Amniotic stem cell (primary cell): ENCODE measurements at regions not wholly inside any gene's neighbourhood (a gene's known extent, or its start where the extent isn't known, plus 50 kb on each side); places are given as distances from the start of the nearest gene placed in this dataset.
"Not testable (repeated sequence)": the region's sequence is repeated elsewhere in the genome, so short reads cannot be mapped to it uniquely, and the experiment has no call there.

Experiments
- DNase-seq: peaks from one replicate; lab custom pipeline; 2025; lab: John Stamatoyannopoulos, UW

- no peak for DNase-seq
Measured at GRCh38 chr4:170190265-170190664, 100.5 kb upstream of the AADAT start.

GRCh38 chr4:170170861-170171260, 81.1 kb upstream of the AADAT start:
- no peak for DNase-seq

- no peak for DNase-seq
Measured at GRCh38 chr4:170169699-170170098, 79.9 kb upstream of the AADAT start.

- DNase-seq, result no peak
Measured at GRCh38 chr4:170167678-170168077, 77.9 kb upstream of the AADAT start.

GRCh38 chr4:170166193-170166592, 76.4 kb upstream of the AADAT start:
- not testable (repeated sequence) for DNase-seq

- DNase-seq, result no peak
Measured at GRCh38 chr4:170162416-170162815, 72.7 kb upstream of the AADAT start.

GRCh38 chr4:170157670-170158069, 67.9 kb upstream of the AADAT start:
- no peak for DNase-seq

- no peak for DNase-seq
Measured at GRCh38 chr4:170145120-170145519, 55.4 kb upstream of the AADAT start.

- DNase-seq, result no peak
Measured at GRCh38 chr4:170139764-170140163, 50.0 kb upstream of the AADAT start.
